Activated T-cell treated with anti-CD3 and anti-CD28 coated beads, Interleukin-2, amount 50 U/mL, for 1 hour (primary cell): ENCODE measurements at regions not wholly inside any gene's neighbourhood (a gene's known extent, or its start where the extent isn't known, plus 50 kb on each side); places are given as distances from the start of the nearest gene placed in this dataset.
"Not testable (repeated sequence)": the region's sequence is repeated elsewhere in the genome, so short reads cannot be mapped to it uniquely, and the experiment has no call there.

Source experiments
- DNase-seq: peaks from one replicate; pipeline ENCODE4 v3.0.0-alpha.2; 2020

GRCh38 chr13:22800526-22801401 is 380.0 kb upstream of the SGCG start:
- DNase-seq: no peak

- DNase-seq: no peak
Observed at GRCh38 chr13:22801402-22802003, 379.3 kb upstream of the SGCG start.

DNA sequence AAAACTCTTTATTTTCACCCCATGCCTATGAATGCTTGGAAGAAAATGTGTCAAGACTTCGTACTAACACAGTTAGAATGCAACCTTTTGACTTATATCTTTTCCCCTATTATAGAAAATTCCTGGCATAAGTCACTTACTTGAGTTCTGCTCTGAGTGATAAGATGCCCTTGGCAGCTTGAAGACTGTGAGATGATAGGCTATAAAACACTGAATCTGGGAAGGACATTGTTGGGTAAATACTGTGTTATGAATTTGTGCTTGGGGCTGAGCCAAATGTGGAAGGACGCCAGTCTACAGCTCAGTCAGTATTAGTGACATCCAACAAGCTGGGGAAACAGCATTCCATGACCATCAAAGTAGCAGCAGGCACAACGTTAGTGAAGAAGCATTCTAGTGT is 368.0 kb upstream of the SGCG start:
- no peak for DNase-seq

GRCh38 chr13:22813531-22814377 is 367.0 kb upstream of the SGCG start:
- DNase-seq: not testable (repeated sequence)

GRCh38 chr13:22814433-22814832 is 366.3 kb upstream of the SGCG start:
- not testable (repeated sequence) for DNase-seq

GRCh38 chr13:22821589-22821988 is 359.2 kb upstream of the SGCG start:
- no peak for DNase-seq

DNA sequence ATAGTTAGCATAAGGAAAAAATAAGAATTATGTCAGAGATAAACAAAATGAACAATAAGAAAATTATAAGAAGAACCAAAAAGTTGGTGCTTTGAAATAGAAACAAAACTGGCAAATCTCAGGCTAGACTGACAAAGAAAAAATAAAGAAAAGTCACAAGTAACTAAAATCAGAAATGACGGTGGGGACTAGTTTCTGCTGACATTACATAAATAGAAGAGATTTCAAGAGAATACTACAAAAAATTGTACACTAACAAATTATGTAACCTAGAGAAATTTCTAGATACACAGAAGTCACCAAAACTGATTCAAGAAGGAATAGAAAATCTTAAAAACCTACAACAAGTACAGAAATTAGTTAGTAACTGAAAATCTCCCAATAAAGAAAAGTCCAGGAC is 355.6 kb upstream of the SGCG start:
- no peak for DNase-seq

GRCh38 chr13:22828081-22828480 is 352.7 kb upstream of the SGCG start:
- no peak for DNase-seq

DNA sequence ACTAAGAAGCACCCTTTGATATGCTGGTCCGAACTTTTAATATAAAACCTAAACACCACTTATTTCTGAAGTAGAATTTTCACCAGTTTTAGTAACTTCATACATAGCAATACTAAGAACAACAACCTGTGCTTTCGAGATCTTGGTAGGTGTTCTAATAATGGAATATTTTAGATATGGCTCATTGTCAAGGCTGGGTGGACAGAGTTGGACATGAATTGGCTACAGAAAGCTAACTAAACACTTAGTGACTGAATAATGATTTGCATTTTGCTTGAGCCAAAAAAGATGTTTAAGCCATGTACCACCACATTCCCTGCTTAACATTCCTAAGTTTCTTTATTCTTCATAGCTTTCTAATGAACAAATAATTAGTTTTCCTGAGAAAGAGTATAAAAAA is 344.3 kb upstream of the SGCG start:
- DNase-seq: no peak

- DNase-seq: no peak
Observed at GRCh38 chr13:22837980-22838647, 342.7 kb upstream of the SGCG start.

GRCh38 chr13:22839603-22840530 is 340.9 kb upstream of the SGCG start:
- no peak for DNase-seq

DNA sequence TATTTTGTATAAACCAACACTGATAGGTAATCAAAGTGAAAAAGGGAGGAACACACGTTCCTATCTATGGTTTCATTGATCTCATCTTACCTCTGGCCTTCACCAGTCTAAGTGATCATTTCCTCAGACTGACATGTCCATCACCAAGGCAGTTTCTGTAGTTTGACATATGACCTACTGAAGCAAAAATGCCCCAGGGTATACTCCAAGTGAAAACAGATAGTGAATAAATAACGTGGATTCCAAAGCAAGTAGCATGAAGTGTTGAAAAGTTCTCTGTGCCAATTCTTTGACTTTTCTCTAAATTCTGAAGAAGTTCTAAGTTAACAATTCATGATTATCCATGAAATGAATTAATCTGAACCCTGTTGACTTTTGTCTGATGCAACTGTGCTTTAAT is 334.2 kb upstream of the SGCG start:
- no peak for DNase-seq

DNA sequence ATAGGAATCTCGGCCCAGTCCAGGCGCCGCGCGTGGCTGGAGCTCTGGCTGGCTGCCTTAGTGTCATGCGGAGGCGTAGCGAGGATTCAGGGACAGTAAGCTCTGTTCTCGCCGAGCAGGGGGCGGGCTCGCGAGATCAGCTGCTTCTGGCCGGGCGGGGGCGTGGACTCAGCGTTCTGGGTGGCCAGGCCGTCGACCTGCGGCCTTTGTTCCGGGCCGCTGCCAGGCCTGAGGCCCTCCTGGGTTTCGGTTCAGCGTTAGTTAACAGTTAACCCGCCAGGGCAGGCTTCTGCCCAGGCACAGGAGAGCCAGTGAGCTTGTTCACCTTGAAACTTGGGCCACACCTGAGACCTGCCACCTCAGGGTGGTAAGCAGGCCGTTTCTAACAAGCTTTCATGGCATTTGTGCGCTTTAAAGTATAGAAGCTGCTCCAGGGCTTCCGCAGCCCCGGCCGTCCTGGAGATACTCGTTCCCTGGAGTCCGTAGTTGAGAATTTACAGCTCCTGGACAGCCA is 332.2 kb upstream of the SGCG start:
- DNase-seq: no peak

DNA sequence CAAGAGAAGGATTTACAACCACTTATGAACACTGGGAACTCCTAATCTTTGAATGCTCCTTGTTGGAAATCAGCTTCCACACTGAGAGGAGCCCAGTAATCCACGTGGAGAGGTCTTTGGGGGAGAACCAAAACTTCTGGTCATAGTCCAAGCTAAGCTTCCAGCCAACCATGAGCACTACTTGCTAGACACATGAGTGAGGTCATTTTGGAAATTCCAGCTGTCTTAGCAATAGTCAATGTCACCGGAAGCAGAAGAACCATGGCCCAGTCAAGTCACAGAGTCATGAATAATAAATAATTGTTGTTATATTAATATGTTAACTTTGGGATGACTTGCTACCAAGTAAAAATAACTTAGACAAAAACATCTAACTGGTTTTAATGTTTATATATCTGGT is 324.9 kb upstream of the SGCG start:
- no peak for DNase-seq

GRCh38 chr13:22858980-22859379 is 321.8 kb upstream of the SGCG start:
- not testable (repeated sequence) for DNase-seq

- DNase-seq: not testable (repeated sequence)
Observed at GRCh38 chr13:22859411-22859810, 321.4 kb upstream of the SGCG start.

DNA sequence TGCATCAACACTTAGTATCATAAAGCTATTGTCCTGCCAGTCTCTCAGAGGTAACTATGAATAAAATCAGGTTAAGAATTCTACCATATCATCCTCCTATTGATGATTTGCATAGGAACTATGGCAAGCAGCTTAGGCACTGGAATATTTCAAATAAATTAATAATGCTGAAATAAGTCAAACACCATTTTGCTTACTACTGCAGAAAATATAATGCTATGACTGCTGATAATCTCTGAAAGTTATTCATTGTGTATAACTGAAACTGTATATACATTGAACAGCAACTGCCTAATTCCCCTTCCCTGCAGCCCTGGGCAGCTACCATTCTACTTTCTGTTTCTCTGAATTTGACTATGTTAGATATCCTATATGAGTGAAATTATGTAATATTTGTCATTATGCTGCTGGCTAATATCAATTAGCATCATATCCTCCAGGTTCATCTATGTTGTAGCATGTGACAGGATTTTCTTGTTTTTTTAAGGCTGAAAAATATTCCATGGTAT is 318.8 kb upstream of the SGCG start:
- no peak for DNase-seq

DNA sequence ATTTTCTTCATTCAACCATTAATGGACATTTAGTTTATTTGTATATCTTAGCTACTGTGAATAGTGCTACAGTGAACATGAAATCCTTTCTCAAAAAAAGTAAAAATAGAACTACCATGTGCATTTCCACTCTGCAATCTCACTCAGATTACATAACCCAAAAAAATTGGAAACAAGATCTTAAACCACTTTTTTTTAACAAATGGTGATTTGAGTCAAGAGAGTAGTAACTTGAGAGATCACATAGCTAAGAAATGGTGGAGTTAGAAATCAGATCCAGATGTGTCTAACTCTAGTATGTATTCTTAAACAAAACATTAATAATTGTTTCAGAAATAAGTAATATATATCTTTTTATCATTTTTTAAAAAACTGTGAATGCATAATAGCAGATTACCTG is 318.3 kb upstream of the SGCG start:
- no peak for DNase-seq

DNA sequence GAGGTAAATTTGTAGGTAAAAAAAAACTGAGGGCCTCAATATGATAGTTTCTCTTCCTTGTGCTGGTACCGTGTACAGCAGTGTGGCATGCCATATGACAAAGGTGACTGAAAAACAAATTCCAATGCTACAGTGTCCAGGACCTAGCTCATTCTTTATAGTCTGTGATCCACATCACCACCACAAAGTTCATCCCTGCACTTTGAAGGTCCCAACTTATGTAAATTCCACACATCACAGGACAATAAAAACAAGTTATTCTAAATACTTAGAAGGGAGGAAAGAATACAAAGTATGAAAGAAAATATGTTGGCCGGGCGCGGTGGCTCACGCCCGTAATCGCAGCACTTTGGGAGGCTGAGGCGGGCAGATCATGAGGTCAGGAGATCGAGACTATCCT is 314.6 kb upstream of the SGCG start:
- no peak for DNase-seq

GRCh38 chr13:22871231-22871630 is 309.5 kb upstream of the SGCG start:
- no peak for DNase-seq

- DNase-seq: no peak
Observed at GRCh38 chr13:22874839-22875238, 305.9 kb upstream of the SGCG start.
